HepG2 (cell line): ENCODE measurements at regions not wholly inside any gene's neighbourhood (a gene's known extent, or its start where the extent isn't known, plus 50 kb on each side); places are given as distances from the start of the nearest gene placed in this dataset.

ENCODE experiments used
- ATAC-seq: fragments of 200-7000 bp; cut with Tn5 transposase; 3 replicates; pipeline ENCODE4 v1.9.1; 2020; ENCODE audit warnings: mild to moderate bottlenecking, moderate library complexity
- BruUV-seq: library from RNA; stranded (reverse); fragments of 400-500 nt; replicated peaks from 2 replicates; lab custom pipeline; 2021; lab: Mats Ljungman, UMichigan
- CTCF ChIA-PET: fragments of 300-600 bp; formaldehyde crosslinking; extraction: SDS; loops from one replicate; lab custom pipeline; 2021; ENCODE audit warnings: low total read pairs, inconsistent platforms, low intra/inter-chr PET ratio; lab: Yijun Ruan, JAX
- POLR2A ChIA-PET: fragments of 350-600 bp; sonication (Branson Sonifier 250); formaldehyde crosslinking; loops from one replicate; lab custom pipeline; 2020; ENCODE audit warnings: antibody characterized with exemption, inconsistent platforms; lab: Yijun Ruan, JAX
- DNase-seq: peaks from one replicate; pipeline ENCODE4 v3.0.0-alpha.2; 2015; ENCODE audit warnings: low spot score
- FAIRE-seq: peaks from 3 replicates; lab custom pipeline; 2011; peaks lifted over from hg19 to GRCh38; lab: Jason Lieb, UNC
- H2AFZ ChIP-seq: one replicate; pipeline ENCODE4 v1.6.1; 2011; ENCODE audit warnings: low read length, inconsistent platforms
- H3K27ac ChIP-seq: fragments of 300-600 bp; 3 replicates; pipeline ENCODE4 v1.8.0; 2011; ENCODE audit warnings: mixed run types, mild to moderate bottlenecking, mixed read lengths, low read length, inconsistent platforms; ENCODE audit not compliant: insufficient read depth; ENCODE audit errors: extremely low read length
- H3K27me3 ChIP-seq, 2 experiments: fragments of 200-600 bp in 1 of 2; 2 replicates in 1 of 2; 3 replicates in 1 of 2; pipeline versions ENCODE4 v1.6.0 to v1.8.0; 2011; ENCODE audit warnings: low read length in 2 of 2, mild to moderate bottlenecking in 2 of 2, moderate library complexity in 2 of 2, inconsistent platforms in 1 of 2; ENCODE audit not compliant: insufficient read depth in 2 of 2, control insufficient read depth in 1 of 2
- H3K36me3 ChIP-seq, 2 experiments: fragments of 200-600 bp in 1 of 2; replicated peaks in 1 of 2; 2 replicates in 1 of 2; 3 replicates in 1 of 2; pipeline versions ENCODE4 v1.5.1 to v1.8.0; 2011; ENCODE audit warnings: low read length in 2 of 2, inconsistent platforms in 1 of 2; ENCODE audit not compliant: insufficient read depth in 2 of 2, control insufficient read depth in 1 of 2
- H3K4me1 ChIP-seq: 2 replicates; pipeline ENCODE4 v1.5.1; 2012; ENCODE audit warnings: low read length, inconsistent platforms; ENCODE audit not compliant: insufficient read depth
- H3K4me2 ChIP-seq: 2 replicates; pipeline ENCODE4 v1.6.0; 2011; ENCODE audit warnings: low read depth, low read length, inconsistent platforms
- H3K4me3 ChIP-seq, 3 experiments: fragments of 200-600 bp in 1 of 3; sonication (generic), shearing (Covaris generic) in 1 of 3; replicated peaks in 1 of 3; 2 replicates each; pipeline ENCODE4 v1.5.1; 2011 to 2016; ENCODE audit warnings: low read length in 3 of 3, inconsistent platforms in 2 of 3, low read depth in 2 of 3, mild to moderate bottlenecking in 2 of 3, control low read depth in 1 of 3, mixed read lengths in 1 of 3; ENCODE audit not compliant: insufficient read depth in 1 of 3
- H3K79me2 ChIP-seq: one replicate; pipeline ENCODE4 v1.6.1; 2011; ENCODE audit warnings: low read length, inconsistent platforms; ENCODE audit not compliant: insufficient read depth
- H3K9ac ChIP-seq: 2 replicates; pipeline ENCODE4 v1.6.0; 2011; ENCODE audit warnings: mild to moderate bottlenecking, low read depth, low read length, inconsistent platforms; ENCODE audit not compliant: insufficient read depth
- H3K9me3 ChIP-seq: 2 replicates; pipeline ENCODE4 v1.5.1; 2012; ENCODE audit warnings: mild to moderate bottlenecking, low read length
- H4K20me1 ChIP-seq: 2 replicates; pipeline ENCODE4 v1.6.0; 2011; ENCODE audit warnings: inconsistent platforms, mild to moderate bottlenecking, low read length, moderate library complexity; ENCODE audit not compliant: insufficient read depth
- CBX1 ChIP-seq: IDR thresholded peaks from one replicate; pipeline ENCODE4 v1.6.1; 2016; ENCODE audit warnings: antibody characterized with exemption, low read depth
- EP300 ChIP-seq, 3 experiments: sonication (generic) in 1 of 3; formaldehyde crosslinking in 1 of 3; IDR thresholded peaks; 2 replicates each; pipeline versions ENCODE4 v1.5.1 to v1.6.1; 2011 to 2020; ENCODE audit warnings: low read depth in 2 of 3, low read length in 2 of 3, borderline replicate concordance in 1 of 3, improper control_type of control experiment in 1 of 3, mild to moderate bottlenecking in 1 of 3, missing genetic modification reagents in 1 of 3, moderate library complexity in 1 of 3
- HNRNPUL1 ChIP-seq: fragments of 200-400 bp; formaldehyde crosslinking; IDR thresholded peaks from 2 replicates; pipeline ENCODE4 v1.6.1; 2017; ENCODE audit warnings: low read depth, mild to moderate bottlenecking, low read length, moderate library complexity
- NONO ChIP-seq, 2 experiments: fragments of 450-650 bp in 1 of 2; sonication (generic) in 1 of 2; formaldehyde crosslinking in 1 of 2; IDR thresholded peaks in 1 of 2; conservative IDR thresholded peaks in 1 of 2; 2 replicates each; pipeline versions ENCODE4 v1.6.1 to v1.8.0; 2017 to 2022; ENCODE audit warnings: mild to moderate bottlenecking in 1 of 2, missing genetic modification reagents in 1 of 2, moderate library complexity in 1 of 2
- SNAI1 ChIP-seq: sonication (generic); formaldehyde crosslinking; IDR thresholded peaks from 2 replicates; pipeline ENCODE4 v1.5.0; 2020; ENCODE audit warnings: mild to moderate bottlenecking, missing genetic modification reagents, borderline replicate concordance
- TBL1XR1 ChIP-seq: fragments of 150-350 bp; IDR thresholded peaks from 2 replicates; pipeline ENCODE4 v1.6.1; 2014; ENCODE audit warnings: borderline replicate concordance, low read length; ENCODE audit not compliant: partially characterized antibody
- TBX2 ChIP-seq: sonication (generic); formaldehyde crosslinking; IDR thresholded peaks from 2 replicates; pipeline ENCODE4 v1.5.0; 2020; ENCODE audit warnings: missing genetic modification reagents, mild to moderate bottlenecking, borderline replicate concordance
- ZNF549 ChIP-seq: sonication (generic); formaldehyde crosslinking; IDR thresholded peaks from 2 replicates; pipeline ENCODE4 v1.5.0; 2020; ENCODE audit warnings: missing genetic modification reagents
- WGBS: methylation state at CpG from one replicate; pipeline ENCODE4 v1.1.6; 2017; ENCODE audit warnings: low lambda C conversion rate; 5-methylcytosine and 5-hydroxymethylcytosine counted together
- in situ Hi-C: cut with HindIII; loops from 2 replicates; pipeline ENCODE4 v1.10.0; 2017; ENCODE audit warnings: low pct_unique_long_range_greater_than_20kb; ENCODE audit not compliant: extremely low pct_ligation_motif_present
- intact Hi-C: fragments of 100-400 bp; cut with micrococcal nuclease; formaldehyde crosslinking; loops from one replicate; pipeline ENCODE4 v1.10.0; 2022; ENCODE audit not compliant: unreplicated experiment
- TF ChIP-seq, protein P1 (sequence below): sonication (generic); formaldehyde crosslinking; IDR thresholded peaks from 2 replicates; pipeline ENCODE4 v1.5.0; 2020; ENCODE audit warnings: missing genetic modification reagents
- TF ChIP-seq, protein P2 (sequence below): sonication (generic); formaldehyde crosslinking; IDR thresholded peaks from 2 replicates; pipeline ENCODE4 v1.4.0; 2020; ENCODE audit warnings: missing genetic modification reagents
- TF ChIP-seq, protein P3 (sequence below): sonication (generic); formaldehyde crosslinking; IDR thresholded peaks from 2 replicates; pipeline ENCODE4 v1.5.0; 2020; ENCODE audit warnings: missing genetic modification reagents
- TF ChIP-seq, protein P4 (sequence below): sonication (generic); formaldehyde crosslinking; IDR thresholded peaks from 2 replicates; pipeline ENCODE4 v1.8.0; 2023; ENCODE audit warnings: mild to moderate bottlenecking, missing genetic modification reagents
- TF ChIP-seq, protein P5 (sequence below): sonication (generic); formaldehyde crosslinking; IDR thresholded peaks from 2 replicates; pipeline ENCODE4 v1.5.1; 2020; ENCODE audit warnings: missing genetic modification reagents, mild to moderate bottlenecking, borderline replicate concordance

DNA sequence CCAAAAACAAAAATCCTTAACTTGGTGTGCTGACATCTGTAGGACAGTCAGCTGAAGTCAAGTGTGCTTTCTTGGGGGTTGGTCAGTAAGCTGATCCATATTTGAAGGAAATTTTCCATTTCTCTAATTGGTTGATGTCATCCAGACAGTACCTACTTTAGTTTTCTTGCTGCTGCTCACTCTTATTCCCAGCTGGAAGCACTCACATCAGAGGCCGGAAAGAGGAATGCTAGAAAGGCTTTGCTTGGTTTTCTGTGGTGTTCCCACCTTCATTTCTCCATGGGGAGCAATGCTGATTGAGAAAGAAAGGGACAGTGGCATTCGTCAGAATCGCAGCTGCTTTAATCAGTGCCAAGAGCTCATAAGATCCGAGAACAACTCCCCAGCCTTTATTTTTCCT, 227.0 kb downstream of the C4orf33 start:
- Histone ChIP-seq H3K27ac (no peak overlapping the region), H3K4me2 (no peak overlapping the region)
- CTCF ChIA-PET = no interaction called here
- TF ChIP-seq ZNF549 = no peak
- TF ChIP-seq, protein P1, sequence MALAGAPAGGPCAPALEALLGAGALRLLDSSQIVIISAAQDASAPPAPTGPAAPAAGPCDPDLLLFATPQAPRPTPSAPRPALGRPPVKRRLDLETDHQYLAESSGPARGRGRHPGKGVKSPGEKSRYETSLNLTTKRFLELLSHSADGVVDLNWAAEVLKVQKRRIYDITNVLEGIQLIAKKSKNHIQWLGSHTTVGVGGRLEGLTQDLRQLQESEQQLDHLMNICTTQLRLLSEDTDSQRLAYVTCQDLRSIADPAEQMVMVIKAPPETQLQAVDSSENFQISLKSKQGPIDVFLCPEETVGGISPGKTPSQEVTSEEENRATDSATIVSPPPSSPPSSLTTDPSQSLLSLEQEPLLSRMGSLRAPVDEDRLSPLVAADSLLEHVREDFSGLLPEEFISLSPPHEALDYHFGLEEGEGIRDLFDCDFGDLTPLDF = no peak
- TF ChIP-seq SNAI1 (CRISPR knock-in tag) = no peak
- TF ChIP-seq HNRNPUL1 = no peak
- no peak for TF ChIP-seq TBX2
- TF ChIP-seq, protein P2, sequence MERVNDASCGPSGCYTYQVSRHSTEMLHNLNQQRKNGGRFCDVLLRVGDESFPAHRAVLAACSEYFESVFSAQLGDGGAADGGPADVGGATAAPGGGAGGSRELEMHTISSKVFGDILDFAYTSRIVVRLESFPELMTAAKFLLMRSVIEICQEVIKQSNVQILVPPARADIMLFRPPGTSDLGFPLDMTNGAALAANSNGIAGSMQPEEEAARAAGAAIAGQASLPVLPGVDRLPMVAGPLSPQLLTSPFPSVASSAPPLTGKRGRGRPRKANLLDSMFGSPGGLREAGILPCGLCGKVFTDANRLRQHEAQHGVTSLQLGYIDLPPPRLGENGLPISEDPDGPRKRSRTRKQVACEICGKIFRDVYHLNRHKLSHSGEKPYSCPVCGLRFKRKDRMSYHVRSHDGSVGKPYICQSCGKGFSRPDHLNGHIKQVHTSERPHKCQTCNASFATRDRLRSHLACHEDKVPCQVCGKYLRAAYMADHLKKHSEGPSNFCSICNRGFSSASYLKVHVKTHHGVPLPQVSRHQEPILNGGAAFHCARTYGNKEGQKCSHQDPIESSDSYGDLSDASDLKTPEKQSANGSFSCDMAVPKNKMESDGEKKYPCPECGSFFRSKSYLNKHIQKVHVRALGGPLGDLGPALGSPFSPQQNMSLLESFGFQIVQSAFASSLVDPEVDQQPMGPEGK = no peak
- no peak for TF ChIP-seq EP300 (IDR thresholded peaks at IDR 0.05; ENCODE audit: low read depth in 2 of 2, low read length in 2 of 2)
- TF ChIP-seq EP300 (CRISPR knock-in tag; IDR thresholded peaks at IDR 0.05; ENCODE audit: borderline replicate concordance) = no peak
- TF ChIP-seq, protein P3, sequence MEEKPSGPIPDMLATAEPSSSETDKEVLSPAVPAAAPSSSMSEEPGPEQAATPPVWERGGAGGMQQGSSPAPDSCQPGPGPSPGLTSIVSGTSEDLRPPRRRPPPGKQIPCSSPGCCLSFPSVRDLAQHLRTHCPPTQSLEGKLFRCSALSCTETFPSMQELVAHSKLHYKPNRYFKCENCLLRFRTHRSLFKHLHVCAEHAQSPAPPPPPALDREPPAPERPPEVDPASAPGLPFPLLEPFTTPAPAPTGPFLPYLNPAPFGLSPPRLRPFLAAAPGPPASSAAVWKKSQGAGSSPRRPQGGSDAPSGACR (CRISPR knock-in tag) = no peak
- TF ChIP-seq TBL1XR1 = no peak
- TF ChIP-seq, protein P4, sequence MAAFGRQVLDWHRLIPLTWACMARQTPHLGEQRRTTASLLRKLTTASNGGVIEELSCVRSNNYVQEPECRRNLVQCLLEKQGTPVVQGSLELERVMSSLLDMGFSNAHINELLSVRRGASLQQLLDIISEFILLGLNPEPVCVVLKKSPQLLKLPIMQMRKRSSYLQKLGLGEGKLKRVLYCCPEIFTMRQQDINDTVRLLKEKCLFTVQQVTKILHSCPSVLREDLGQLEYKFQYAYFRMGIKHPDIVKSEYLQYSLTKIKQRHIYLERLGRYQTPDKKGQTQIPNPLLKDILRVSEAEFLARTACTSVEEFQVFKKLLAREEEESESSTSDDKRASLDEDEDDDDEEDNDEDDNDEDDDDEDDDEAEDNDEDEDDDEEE = no peak
- no peak for TF ChIP-seq NONO (IDR thresholded peaks at IDR 0.05)
- no peak for TF ChIP-seq NONO (CRISPR knock-in tag; conservative IDR thresholded peaks at IDR 0.05)
- TF ChIP-seq, protein P5, sequence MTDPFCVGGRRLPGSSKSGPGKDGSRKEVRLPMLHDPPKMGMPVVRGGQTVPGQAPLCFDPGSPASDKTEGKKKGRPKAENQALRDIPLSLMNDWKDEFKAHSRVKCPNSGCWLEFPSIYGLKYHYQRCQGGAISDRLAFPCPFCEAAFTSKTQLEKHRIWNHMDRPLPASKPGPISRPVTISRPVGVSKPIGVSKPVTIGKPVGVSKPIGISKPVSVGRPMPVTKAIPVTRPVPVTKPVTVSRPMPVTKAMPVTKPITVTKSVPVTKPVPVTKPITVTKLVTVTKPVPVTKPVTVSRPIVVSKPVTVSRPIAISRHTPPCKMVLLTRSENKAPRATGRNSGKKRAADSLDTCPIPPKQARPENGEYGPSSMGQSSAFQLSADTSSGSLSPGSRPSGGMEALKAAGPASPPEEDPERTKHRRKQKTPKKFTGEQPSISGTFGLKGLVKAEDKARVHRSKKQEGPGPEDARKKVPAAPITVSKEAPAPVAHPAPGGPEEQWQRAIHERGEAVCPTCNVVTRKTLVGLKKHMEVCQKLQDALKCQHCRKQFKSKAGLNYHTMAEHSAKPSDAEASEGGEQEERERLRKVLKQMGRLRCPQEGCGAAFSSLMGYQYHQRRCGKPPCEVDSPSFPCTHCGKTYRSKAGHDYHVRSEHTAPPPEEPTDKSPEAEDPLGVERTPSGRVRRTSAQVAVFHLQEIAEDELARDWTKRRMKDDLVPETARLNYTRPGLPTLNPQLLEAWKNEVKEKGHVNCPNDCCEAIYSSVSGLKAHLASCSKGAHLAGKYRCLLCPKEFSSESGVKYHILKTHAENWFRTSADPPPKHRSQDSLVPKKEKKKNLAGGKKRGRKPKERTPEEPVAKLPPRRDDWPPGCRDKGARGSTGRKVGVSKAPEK = no peak
- no peak for TF ChIP-seq CBX1
- TF ChIP-seq, all 625 proteins: peak for 0
- Histone ChIP-seq H3K4me3 (no peak overlapping the region), H2AFZ (no peak overlapping the region), H4K20me1 (no peaks in the 10 kb centered on the region), H3K79me2 (no peaks in the 10 kb centered on the region), H3K9ac (no peak overlapping the region), H3K9me3 (no peaks in the 10 kb centered on the region), H3K36me3 (no peaks in the 10 kb centered on the region), H3K27me3 (no peaks in the 10 kb centered on the region), H3K4me1 (no peaks in the 10 kb centered on the region)
- WGBS = 2% methylated on average over 4 of the region's 4 CpGs
- BruUV-seq = no TSS peak
- no peak for ATAC-seq
- no peak for DNase-seq
- intact Hi-C loops (no loop called here), in situ Hi-C loops (no loop called here)
- FAIRE-seq = no peak
- POLR2A ChIA-PET = no interaction called here
